B cell (primary cell): ENCODE measurements at regions not wholly inside any gene's neighbourhood (a gene's known extent, or its start where the extent isn't known, plus 50 kb on each side); places are given as distances from the start of the nearest gene placed in this dataset.

Experiments
- CTCF ChIP-seq: fragments of 200-600 bp; IDR thresholded peaks from one replicate; pipeline ENCODE4 v1.8.0; 2022; ENCODE audit warnings: antibody characterized with exemption, mild to moderate bottlenecking
- EZH2 ChIP-seq: IDR thresholded peaks from 2 replicates; pipeline ENCODE4 v1.6.1; 2012; ENCODE audit warnings: borderline replicate concordance, low read depth, mild to moderate bottlenecking, moderate library complexity, low read length; ENCODE audit not compliant: insufficient read depth, poor library complexity, severe bottlenecking

GRCh38 chr17:6313835-6314234, 121.1 kb downstream of the AIPL1 start:
- TF ChIP-seq CTCF (no peak), EZH2 (no peak)
